GM18858 (cell line): ENCODE measurements at regions not wholly inside any gene's neighbourhood (a gene's known extent, or its start where the extent isn't known, plus 50 kb on each side); places are given as distances from the start of the nearest gene placed in this dataset.

Source experiments
- ATAC-seq: cut with Tn5 transposase; IDR thresholded peaks from one replicate; pipeline ENCODE4 v1.9.1; 2021; ENCODE audit not compliant: unreplicated experiment

GRCh38 chr12:76259660-76260389 is 88.4 kb downstream of the BBS10 start:
- no peak for ATAC-seq

- ATAC-seq: no peak
Observed at GRCh38 chr12:76259106-76259505, 89.1 kb downstream of the BBS10 start.

- ATAC-seq: no peak
Observed at GRCh38 chr12:76256904-76257303, 91.3 kb downstream of the BBS10 start.

GRCh38 chr12:76256321-76256720 is 91.9 kb downstream of the BBS10 start:
- ATAC-seq: no peak

- ATAC-seq: no peak
Observed at GRCh38 chr12:76255692-76256091, 92.5 kb downstream of the BBS10 start.

- no peak for ATAC-seq
Observed at GRCh38 chr12:76255281-76255680, 92.9 kb downstream of the BBS10 start.

GRCh38 chr12:76252031-76252430 is 96.2 kb downstream of the BBS10 start:
- no peak for ATAC-seq

- ATAC-seq: no peak
Observed at GRCh38 chr12:76250256-76250655, 98.0 kb downstream of the BBS10 start.

- ATAC-seq: no peak
Observed at GRCh38 chr12:76249501-76249900, 98.7 kb downstream of the BBS10 start.

- ATAC-seq: no peak
Observed at GRCh38 chr12:76247992-76248391, 100.2 kb downstream of the BBS10 start.

- ATAC-seq: no peak
Observed at GRCh38 chr12:76247026-76247646, 101.1 kb downstream of the BBS10 start.

- no peak for ATAC-seq
Observed at GRCh38 chr12:76246611-76247010, 101.6 kb downstream of the BBS10 start.

GRCh38 chr12:76244300-76244699 is 103.9 kb downstream of the BBS10 start:
- ATAC-seq: no peak

GRCh38 chr12:76242813-76243550 is 105.2 kb downstream of the BBS10 start:
- no peak for ATAC-seq

GRCh38 chr12:76241371-76241770 is 106.8 kb downstream of the BBS10 start:
- ATAC-seq: no peak

GRCh38 chr12:76240281-76240680 is 107.9 kb downstream of the BBS10 start:
- no peak for ATAC-seq

GRCh38 chr12:76238688-76239087 is 109.5 kb downstream of the BBS10 start:
- no peak for ATAC-seq

GRCh38 chr12:76237086-76237701 is 111.0 kb downstream of the BBS10 start:
- no peak for ATAC-seq

- no peak for ATAC-seq
Observed at GRCh38 chr12:76236640-76237039, 111.6 kb downstream of the BBS10 start.

- ATAC-seq: no peak
Observed at GRCh38 chr12:76234741-76235140, 113.5 kb downstream of the BBS10 start.

- ATAC-seq: no peak
Observed at GRCh38 chr12:76232013-76232412, 116.2 kb downstream of the BBS10 start.

GRCh38 chr12:76226956-76227355 is 121.3 kb downstream of the BBS10 start:
- no peak for ATAC-seq
